AG10803 (cell line): ENCODE measurements at regions not wholly inside any gene's neighbourhood (a gene's known extent, or its start where the extent isn't known, plus 50 kb on each side); places are given as distances from the start of the nearest gene placed in this dataset.
A peak's percentile ranks its signal among the peaks of the same experiment; 100 is the strongest.

ENCODE experiments used
- DNase-seq: peaks from one replicate; pipeline ENCODE4 v3.0.0; 2010; ENCODE audit warnings: low read depth
- H3K4me3 ChIP-seq: 2 replicates; pipeline ENCODE4 v1.5.1; 2011; ENCODE audit warnings: mild to moderate bottlenecking, low read length, control low read depth
- TF ChIP-seq, protein P1 (sequence below): conservative IDR thresholded peaks from 2 replicates; pipeline ENCODE4 v1.5.1; 2011; ENCODE audit warnings: mild to moderate bottlenecking, low read length, control low read depth, inconsistent platforms

DNA sequence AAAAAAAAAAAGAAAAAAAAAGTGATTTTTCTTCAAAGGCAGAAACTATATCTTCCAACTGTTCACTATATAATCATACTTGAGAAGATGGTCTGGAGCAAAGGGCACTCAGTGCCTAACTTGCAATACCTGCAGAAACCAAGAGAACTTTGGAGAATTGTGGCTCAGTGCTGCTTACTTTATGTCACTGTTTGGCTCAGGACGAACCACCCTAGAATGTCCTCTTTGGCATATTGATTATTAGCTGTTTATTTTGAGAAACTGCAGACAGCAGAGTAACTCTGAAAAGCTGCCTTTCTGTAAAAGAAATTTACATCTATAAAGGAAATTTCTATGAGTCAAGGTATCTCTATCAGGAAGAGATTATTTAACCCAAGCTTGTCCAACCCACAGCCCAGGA, 100.2 kb downstream of the BBS10 start:
- TF ChIP-seq, protein P1, sequence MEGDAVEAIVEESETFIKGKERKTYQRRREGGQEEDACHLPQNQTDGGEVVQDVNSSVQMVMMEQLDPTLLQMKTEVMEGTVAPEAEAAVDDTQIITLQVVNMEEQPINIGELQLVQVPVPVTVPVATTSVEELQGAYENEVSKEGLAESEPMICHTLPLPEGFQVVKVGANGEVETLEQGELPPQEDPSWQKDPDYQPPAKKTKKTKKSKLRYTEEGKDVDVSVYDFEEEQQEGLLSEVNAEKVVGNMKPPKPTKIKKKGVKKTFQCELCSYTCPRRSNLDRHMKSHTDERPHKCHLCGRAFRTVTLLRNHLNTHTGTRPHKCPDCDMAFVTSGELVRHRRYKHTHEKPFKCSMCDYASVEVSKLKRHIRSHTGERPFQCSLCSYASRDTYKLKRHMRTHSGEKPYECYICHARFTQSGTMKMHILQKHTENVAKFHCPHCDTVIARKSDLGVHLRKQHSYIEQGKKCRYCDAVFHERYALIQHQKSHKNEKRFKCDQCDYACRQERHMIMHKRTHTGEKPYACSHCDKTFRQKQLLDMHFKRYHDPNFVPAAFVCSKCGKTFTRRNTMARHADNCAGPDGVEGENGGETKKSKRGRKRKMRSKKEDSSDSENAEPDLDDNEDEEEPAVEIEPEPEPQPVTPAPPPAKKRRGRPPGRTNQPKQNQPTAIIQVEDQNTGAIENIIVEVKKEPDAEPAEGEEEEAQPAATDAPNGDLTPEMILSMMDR, result no peak
- no peak overlapping the region for H3K4me3 ChIP-seq
- DNase-seq, result no peak

DNA sequence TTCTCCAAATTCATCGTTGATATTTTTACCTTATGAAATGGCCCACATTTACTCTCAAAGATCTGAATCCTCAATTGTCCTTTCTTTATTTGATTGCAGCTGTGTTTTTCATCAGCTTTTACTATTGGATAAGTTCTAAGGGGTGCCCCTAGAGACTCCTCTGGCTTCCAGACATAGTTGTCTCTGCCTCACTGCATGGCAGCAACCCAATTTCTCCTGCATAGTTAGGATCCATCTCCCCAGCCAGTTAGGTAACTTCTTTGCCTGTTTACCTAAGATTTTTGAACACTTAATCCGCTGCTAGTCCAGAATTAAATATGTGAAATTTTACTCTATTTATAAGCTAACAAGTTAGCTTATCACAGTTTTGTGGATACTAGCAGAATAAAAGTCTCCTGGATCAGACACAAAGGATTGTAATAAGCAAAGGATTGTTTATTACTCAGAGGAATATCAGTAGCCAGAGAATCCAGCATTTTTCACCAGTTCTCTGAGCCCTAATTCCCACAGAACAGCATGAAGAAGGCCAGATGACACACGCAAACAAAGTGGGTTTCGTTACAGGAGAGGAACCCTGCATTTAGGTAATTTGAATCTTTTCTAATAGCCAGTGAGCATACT, 101.1 kb downstream of the BBS10 start:
- no peak overlapping the region for H3K4me3 ChIP-seq
- TF ChIP-seq, protein P1, result no peak
- DNase-seq, result peak; percentile 67

DNA sequence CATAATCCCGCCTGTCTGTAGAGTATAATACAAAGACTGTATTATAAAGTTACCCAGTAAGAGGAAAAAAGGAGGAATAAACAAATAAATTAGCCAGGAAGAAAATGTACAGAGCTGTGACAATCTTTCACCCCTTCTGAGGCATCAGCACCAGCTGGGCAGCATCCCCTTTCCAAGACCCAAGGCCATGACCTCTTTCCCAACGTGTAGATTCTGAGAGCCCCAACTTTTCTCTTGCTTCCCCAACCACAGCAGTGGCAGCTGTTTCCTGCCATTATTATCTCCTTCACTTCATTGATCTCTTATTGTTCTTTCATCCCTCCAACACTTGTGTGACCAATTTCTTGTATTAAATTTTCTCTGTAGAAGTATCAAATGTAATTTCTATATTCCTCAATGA, 101.6 kb downstream of the BBS10 start:
- TF ChIP-seq, protein P1, result no peak
- H3K4me3 ChIP-seq, result no peak overlapping the region
- DNase-seq, result no peak

DNA sequence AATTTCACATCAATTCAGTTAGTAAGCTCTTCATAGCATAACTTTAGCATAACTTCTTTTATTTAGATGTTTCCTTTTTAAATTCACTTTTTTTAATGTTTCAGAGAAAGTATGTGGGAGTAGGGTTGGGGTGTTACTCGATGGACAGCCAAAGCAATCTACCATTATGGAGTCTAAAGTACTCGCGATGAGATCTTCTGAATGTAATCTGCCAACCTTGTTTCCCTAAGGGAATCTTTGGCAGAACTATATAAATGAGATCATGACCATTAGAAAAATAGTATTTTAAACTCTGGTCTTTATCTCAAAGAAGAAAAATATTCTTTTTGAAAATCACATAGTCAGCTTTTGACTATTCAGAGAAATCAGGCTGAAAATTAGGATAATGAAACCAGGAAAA, 103.9 kb downstream of the BBS10 start:
- TF ChIP-seq, protein P1, result no peak
- H3K4me3 ChIP-seq, result no peak overlapping the region

DNA sequence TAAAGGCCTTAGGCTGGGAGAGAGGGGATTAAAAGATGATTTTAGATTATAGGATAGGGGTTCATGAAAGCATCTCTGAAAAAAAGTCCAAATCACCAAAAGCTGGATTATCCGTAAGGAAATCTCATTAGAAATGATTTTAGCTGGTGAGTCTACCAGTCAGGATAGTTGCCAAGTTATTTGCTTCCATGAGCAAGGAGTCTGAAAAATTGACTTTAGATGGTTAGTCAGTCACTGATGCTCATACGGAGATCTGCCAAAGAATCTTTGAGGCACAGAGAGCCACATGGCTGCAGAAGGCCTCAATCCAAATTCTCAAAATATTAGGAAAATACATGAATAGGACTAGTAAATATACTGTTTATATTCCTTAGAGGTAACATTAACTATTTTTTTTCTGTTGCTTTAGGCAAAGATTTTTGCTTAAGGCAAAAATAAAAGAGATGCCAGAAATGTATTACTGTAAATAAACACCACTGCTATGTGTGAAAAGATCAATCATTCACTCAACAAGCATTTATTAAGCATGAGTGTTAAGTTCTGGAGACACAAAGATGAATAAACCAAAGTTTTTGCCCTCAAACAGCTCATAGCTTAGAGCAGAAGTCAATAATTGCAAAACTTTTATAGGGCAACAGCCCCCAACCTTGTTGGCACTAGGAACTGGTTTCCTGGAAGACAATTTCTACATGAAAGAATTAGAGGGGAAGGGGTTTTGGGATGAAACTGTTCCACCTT, 105.2 kb downstream of the BBS10 start:
- DNase-seq, result peak; percentile 71
- TF ChIP-seq, protein P1, result no peak
- no peak overlapping the region for H3K4me3 ChIP-seq

More for the DNA sequence above, 103.9 kb downstream of the BBS10 start:
- no peak for DNase-seq

DNA sequence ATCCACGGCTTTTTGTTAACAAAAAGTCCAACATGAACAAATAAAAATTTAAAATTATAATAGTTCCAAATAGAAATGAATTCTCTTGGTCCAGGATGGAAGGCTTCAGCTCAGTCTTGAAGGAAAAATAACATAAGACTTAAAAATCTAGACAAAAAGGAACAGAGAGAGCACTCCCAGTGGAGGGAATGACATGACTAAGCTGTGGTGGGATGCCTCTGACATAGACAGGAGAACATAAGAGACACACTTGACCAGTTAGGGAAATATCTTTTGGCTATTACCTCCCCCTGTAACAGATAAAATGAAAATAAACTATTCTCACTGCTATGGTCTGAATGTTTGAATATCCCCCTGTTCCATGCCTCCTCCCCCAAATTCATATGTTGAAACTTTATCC, 106.8 kb downstream of the BBS10 start:
- no peak for DNase-seq
- TF ChIP-seq, protein P1, result no peak
- no peak overlapping the region for H3K4me3 ChIP-seq

DNA sequence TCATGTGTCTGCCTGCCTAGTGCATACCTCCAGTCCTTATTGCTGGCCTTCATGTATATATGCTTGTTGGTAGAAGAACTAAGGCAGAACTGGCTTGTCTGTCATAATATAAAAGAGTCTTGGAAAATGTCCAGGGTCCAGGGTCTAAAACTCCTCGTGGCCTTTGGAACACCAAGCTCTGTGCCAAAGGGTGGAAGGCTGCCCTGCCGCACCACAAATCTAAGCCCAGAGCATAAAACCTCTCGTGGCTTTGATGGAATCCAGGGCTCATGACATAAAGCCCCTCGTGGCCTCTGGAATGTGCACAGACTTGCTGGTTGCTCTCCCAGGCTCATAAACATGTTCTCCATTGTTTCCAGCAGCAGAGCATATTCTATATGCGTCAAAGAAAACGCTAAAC, 107.9 kb downstream of the BBS10 start:
- peak; percentile 10 for DNase-seq
- H3K4me3 ChIP-seq, result no peak overlapping the region
- TF ChIP-seq, protein P1, result no peak
